ENCODE measurements at regions not wholly inside any gene's neighbourhood (a gene's known extent, or its start where the extent isn't known, plus 50 kb on each side); places are given as distances from the start of the nearest gene placed in this dataset.
A peak's percentile ranks its signal among the peaks of the same experiment; 100 is the strongest.

DNA sequence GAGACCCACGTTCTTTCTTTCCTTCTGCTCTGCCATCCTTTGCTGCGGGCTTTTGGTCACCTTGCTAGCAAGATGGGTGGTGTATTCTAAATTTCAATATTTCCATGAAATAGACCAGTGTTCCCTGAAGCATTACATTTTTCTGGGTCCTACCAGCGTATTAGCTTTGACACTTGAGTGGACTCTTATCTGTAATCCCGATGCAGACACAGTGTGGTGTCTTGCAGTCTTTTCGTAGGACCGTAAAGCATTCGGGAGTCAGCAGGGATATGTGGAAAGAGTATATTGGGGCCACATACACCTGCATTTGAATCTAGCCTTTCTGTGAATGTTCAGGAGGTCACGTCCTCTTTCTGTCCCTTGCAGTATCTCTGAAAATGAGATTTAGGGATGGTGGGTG is 124.7 kb upstream of the CPEB4 start:
- no peaks in the 10 kb centered on the region for H3K36me3 ChIP-seq (ENCODE audit: control insufficient read depth in 4 of 4, insufficient read depth in 4 of 4, low read length in 3 of 4)
- no peaks in the 10 kb centered on the region for H3K9me3 ChIP-seq (ENCODE audit: control extremely low read depth in 1 of 5, control insufficient read depth in 4 of 5, insufficient read depth in 2 of 5, low read depth in 1 of 5, low read length in 4 of 5)
- H3K27ac ChIP-seq (ENCODE audit: insufficient read depth in 1 of 2, low read depth in 1 of 2, low read length in 2 of 2, poor library complexity in 1 of 2, severe bottlenecking in 2 of 2) = no peak overlapping the region
- no peak overlapping the region for H3K4me3 ChIP-seq (ENCODE audit: control insufficient read depth in 1 of 7, extremely low read depth in 1 of 7, insufficient read depth in 4 of 7, low read depth in 2 of 7, low read length in 6 of 7)
- ChIA-PET CTCF (no interaction called here), POLR2A (no interaction called here)
- H3K4me1 ChIP-seq (ENCODE audit: control extremely low read depth in 1 of 4, control insufficient read depth in 4 of 4, insufficient read depth in 4 of 4, low read length in 3 of 4) = peaks cover 3 to 19% (median 9%) of the 10 kb centered on the region in 4 experiments
- no peak for DNase-seq
- 100% methylated on average over 6 of the region's 8 CpGs for WGBS (ENCODE audit: insufficient coverage)
- no peaks in the 10 kb centered on the region for H3K27me3 ChIP-seq (replicated peaks in 2 of 5; ENCODE audit: control insufficient read depth in 4 of 5, insufficient read depth in 5 of 5, low read length in 4 of 5)

DNA sequence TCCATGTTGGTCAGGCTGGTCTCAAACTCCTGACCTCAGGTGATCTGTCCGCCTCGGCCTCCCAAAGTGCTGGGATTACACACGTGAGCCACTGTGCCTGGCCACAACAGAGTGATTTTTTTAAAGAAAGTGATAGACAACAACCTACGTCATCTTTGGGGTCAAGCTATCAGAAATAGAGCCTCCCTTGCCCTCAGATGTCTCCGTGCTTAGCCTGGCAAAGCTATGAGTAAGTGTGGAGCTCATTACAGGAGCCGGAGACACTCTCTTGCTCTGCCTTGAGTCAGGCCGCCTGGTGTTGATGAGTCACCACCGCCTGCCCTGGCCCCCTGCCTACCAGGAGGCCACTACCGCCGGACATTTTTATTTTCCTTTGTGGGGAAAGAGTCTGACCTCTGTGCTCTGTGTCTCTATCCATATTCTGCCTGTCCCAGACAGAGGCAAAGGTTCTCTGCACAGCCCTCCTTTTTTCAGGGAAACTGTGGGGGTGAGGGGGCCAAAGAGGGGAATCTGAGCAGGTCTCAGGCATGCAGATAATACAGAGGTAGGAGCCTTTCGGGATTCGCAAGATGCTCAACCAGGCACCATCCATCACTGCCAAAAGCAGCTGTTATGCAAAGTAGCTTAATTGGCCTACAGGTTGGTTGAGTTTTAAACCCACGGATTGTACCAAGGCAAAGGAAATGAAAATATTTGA is 123.7 kb upstream of the CPEB4 start:
- peaks cover 3 to 19% (median 9%) of the 10 kb centered on the region in 4 experiments for H3K4me1 ChIP-seq (ENCODE audit: control extremely low read depth in 1 of 4, control insufficient read depth in 4 of 4, insufficient read depth in 4 of 4, low read length in 3 of 4)
- no peaks in the 10 kb centered on the region for H3K9me3 ChIP-seq (ENCODE audit: control extremely low read depth in 1 of 5, control insufficient read depth in 4 of 5, insufficient read depth in 2 of 5, low read depth in 1 of 5, low read length in 4 of 5)
- CTCF ChIA-PET = no interaction called here
- H3K27me3 ChIP-seq (replicated peaks in 2 of 5; ENCODE audit: control insufficient read depth in 4 of 5, insufficient read depth in 5 of 5, low read length in 4 of 5) = no peaks in the 10 kb centered on the region
- WGBS (ENCODE audit: insufficient coverage) = 97% methylated on average over 9 of the region's 13 CpGs
- DNase-seq = peak in 2 of 3 donors; percentile 34 to 44
- H3K4me3 ChIP-seq (ENCODE audit: control insufficient read depth in 1 of 7, extremely low read depth in 1 of 7, insufficient read depth in 4 of 7, low read depth in 2 of 7, low read length in 6 of 7) = no peak overlapping the region
- no peak overlapping the region for H3K27ac ChIP-seq (ENCODE audit: insufficient read depth in 1 of 2, low read depth in 1 of 2, low read length in 2 of 2, poor library complexity in 1 of 2, severe bottlenecking in 2 of 2)
- no peaks in the 10 kb centered on the region for H3K36me3 ChIP-seq (ENCODE audit: control insufficient read depth in 4 of 4, insufficient read depth in 4 of 4, low read length in 3 of 4)
- POLR2A ChIA-PET = no interaction called here

DNA sequence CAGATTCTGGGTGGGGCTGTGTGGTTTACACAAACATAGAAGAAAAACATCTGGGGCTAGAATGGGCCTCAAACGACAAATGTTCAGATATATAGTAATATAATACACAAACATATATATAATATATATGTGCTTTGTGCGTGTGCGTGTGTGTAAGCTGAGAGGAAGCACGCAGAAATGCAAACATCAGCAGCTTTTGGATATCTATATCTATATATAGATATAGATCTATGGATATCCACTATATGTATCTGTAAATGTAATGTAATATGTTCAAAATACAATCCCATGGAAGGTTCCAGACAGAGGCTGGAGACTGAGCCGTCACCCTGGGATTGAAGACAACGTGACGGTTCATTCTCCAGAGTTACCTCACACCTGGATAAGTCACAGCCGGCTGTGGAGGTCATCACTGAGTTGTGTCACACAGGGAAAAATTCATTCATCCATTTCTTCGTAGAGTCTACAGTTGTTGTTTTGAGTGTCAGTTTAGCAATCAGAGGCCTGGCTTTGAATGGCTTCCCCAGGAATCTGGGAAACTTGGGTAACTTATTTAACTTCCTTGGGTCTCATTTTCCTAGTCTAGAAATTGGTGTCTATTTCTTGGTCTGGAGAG is 123.0 kb upstream of the CPEB4 start:
- peaks cover 3 to 19% (median 9%) of the 10 kb centered on the region in 4 experiments for H3K4me1 ChIP-seq (ENCODE audit: control extremely low read depth in 1 of 4, control insufficient read depth in 4 of 4, insufficient read depth in 4 of 4, low read length in 3 of 4)
- 97% methylated on average over 5 of the region's 9 CpGs for WGBS (ENCODE audit: insufficient coverage)
- no peak overlapping the region for H3K4me3 ChIP-seq (ENCODE audit: control insufficient read depth in 1 of 7, extremely low read depth in 1 of 7, insufficient read depth in 4 of 7, low read depth in 2 of 7, low read length in 6 of 7)
- no peak overlapping the region for H3K27ac ChIP-seq (ENCODE audit: insufficient read depth in 1 of 2, low read depth in 1 of 2, low read length in 2 of 2, poor library complexity in 1 of 2, severe bottlenecking in 2 of 2)
- H3K9me3 ChIP-seq (ENCODE audit: control extremely low read depth in 1 of 5, control insufficient read depth in 4 of 5, insufficient read depth in 2 of 5, low read depth in 1 of 5, low read length in 4 of 5) = no peaks in the 10 kb centered on the region
- no peaks in the 10 kb centered on the region for H3K36me3 ChIP-seq (ENCODE audit: control insufficient read depth in 4 of 4, insufficient read depth in 4 of 4, low read length in 3 of 4)
- POLR2A ChIA-PET = no interaction called here
- DNase-seq = no peak
- CTCF ChIA-PET = no interaction called here
- no peaks in the 10 kb centered on the region for H3K27me3 ChIP-seq (replicated peaks in 2 of 5; ENCODE audit: control insufficient read depth in 4 of 5, insufficient read depth in 5 of 5, low read length in 4 of 5)

DNA sequence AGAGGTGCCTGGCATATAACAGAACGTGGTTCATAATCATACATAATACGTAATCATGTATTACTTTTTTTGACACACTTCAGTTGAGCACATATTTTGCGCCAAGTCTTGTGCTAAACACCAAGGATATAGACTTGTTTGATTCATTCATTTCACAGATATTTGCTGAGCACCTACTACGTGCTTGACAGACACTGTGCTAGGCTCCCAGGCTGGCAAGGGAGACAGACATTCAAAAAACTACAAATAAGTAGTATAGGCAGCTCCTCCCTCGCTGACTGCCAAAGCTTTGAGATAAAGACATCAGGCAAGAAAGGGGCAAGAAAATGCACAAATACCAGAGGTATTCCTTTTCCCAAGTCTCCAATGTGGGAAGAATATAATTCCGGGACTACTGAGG is 122.5 kb upstream of the CPEB4 start:
- Histone ChIP-seq H3K4me3 (ENCODE audit: control insufficient read depth in 1 of 7, extremely low read depth in 1 of 7, insufficient read depth in 4 of 7, low read depth in 2 of 7, low read length in 6 of 7) (no peak overlapping the region), H3K4me1 (ENCODE audit: control extremely low read depth in 1 of 4, control insufficient read depth in 4 of 4, insufficient read depth in 4 of 4, low read length in 3 of 4) (peaks cover 3 to 19% (median 9%) of the 10 kb centered on the region in 4 experiments), H3K27ac (ENCODE audit: insufficient read depth in 1 of 2, low read depth in 1 of 2, low read length in 2 of 2, poor library complexity in 1 of 2, severe bottlenecking in 2 of 2) (no peak overlapping the region), H3K27me3 (replicated peaks in 2 of 5; ENCODE audit: control insufficient read depth in 4 of 5, insufficient read depth in 5 of 5, low read length in 4 of 5) (no peaks in the 10 kb centered on the region), H3K36me3 (ENCODE audit: control insufficient read depth in 4 of 4, insufficient read depth in 4 of 4, low read length in 3 of 4) (no peaks in the 10 kb centered on the region), H3K9me3 (ENCODE audit: control extremely low read depth in 1 of 5, control insufficient read depth in 4 of 5, insufficient read depth in 2 of 5, low read depth in 1 of 5, low read length in 4 of 5) (no peaks in the 10 kb centered on the region)
- DNase-seq = no peak
- ChIA-PET CTCF (no interaction called here), POLR2A (no interaction called here)
- WGBS (ENCODE audit: insufficient coverage) = 100% methylated on average over 4 of the region's 6 CpGs

DNA sequence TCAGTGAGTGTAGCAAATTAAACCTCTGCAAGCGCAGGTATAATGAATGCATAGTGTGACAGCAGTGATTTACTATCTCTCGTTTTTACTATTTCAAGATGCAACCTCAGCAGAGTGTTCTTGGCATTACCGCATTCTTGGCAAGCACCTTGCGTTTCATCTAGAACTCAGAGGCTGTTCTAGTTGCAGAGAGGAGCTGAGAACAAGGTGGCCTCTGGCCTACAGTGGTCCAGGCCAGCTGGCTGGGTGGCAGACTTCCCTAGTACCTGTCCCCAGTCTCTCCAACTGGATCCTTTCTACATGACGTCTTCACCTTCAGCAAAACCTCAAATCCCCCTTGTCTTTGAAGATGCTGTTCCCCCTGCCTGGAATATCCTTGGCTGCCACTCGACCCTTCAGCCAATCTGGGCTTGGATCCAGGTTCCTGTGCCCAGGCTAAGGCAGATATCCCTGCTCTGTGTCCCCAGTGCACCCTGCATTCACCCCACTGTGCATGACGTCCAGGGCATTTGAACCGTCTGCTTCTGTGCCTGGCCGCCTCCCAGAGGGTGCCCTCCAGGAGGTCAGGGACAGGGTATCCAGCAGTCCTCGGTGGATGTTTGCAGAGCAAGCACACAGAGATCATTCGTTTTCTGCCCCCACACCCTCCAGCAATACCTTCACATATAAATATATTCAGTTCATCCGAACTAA is 120.4 kb upstream of the CPEB4 start:
- Histone ChIP-seq H3K27me3 (replicated peaks in 2 of 5; ENCODE audit: control insufficient read depth in 4 of 5, insufficient read depth in 5 of 5, low read length in 4 of 5) (no peaks in the 10 kb centered on the region), H3K9me3 (ENCODE audit: control extremely low read depth in 1 of 5, control insufficient read depth in 4 of 5, insufficient read depth in 2 of 5, low read depth in 1 of 5, low read length in 4 of 5) (no peaks in the 10 kb centered on the region), H3K4me3 (ENCODE audit: control insufficient read depth in 1 of 7, extremely low read depth in 1 of 7, insufficient read depth in 4 of 7, low read depth in 2 of 7, low read length in 6 of 7) (no peak overlapping the region), H3K4me1 (ENCODE audit: control extremely low read depth in 1 of 4, control insufficient read depth in 4 of 4, insufficient read depth in 4 of 4, low read length in 3 of 4) (peaks cover 0 to 7% (median 1%) of the 10 kb centered on the region in 4 experiments), H3K36me3 (ENCODE audit: control insufficient read depth in 4 of 4, insufficient read depth in 4 of 4, low read length in 3 of 4) (no peaks in the 10 kb centered on the region), H3K27ac (ENCODE audit: insufficient read depth in 1 of 2, low read depth in 1 of 2, low read length in 2 of 2, poor library complexity in 1 of 2, severe bottlenecking in 2 of 2) (no peak overlapping the region)
- DNase-seq = no peak
- CTCF ChIA-PET = interaction anchor here (1.0 kb wide), 1 partner anchor 141 kb away, joined by 3 read pairs; no protein-coding TSS in a partner anchor
- POLR2A ChIA-PET = no interaction called here
- WGBS (ENCODE audit: insufficient coverage) = 95% methylated on average over 9 of the region's 12 CpGs

DNA sequence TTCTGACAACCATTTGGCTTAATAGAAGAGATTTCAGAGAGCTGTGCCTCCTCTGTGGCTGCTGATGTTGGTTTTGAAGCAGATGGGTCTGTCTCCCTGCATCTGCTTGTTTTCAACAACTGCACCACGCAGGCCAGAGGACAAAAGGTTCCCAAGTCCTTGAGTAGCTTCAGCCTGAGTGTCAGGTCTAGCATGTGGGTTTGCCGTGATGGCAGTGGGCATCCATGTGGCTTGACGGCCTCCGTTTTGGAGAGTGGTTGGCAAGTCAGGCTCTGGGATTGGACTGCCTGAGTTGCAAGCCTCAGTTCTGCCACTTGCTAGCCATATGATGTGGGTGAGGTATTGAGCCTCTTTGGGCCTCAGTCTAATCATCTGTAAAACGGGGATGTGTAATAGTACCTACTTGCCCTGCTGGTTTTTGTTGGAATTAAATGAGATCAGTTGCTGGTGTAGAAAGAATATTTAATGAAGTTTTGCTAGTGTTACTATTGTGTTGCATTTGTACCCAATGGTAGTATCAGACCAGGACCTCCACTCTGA is 119.8 kb upstream of the CPEB4 start:
- H3K27ac ChIP-seq (ENCODE audit: insufficient read depth in 1 of 2, low read depth in 1 of 2, low read length in 2 of 2, poor library complexity in 1 of 2, severe bottlenecking in 2 of 2) = no peak overlapping the region
- no peak for DNase-seq
- 100% methylated on average over 5 of the region's 5 CpGs for WGBS (ENCODE audit: insufficient coverage)
- H3K4me3 ChIP-seq (ENCODE audit: control insufficient read depth in 1 of 7, extremely low read depth in 1 of 7, insufficient read depth in 4 of 7, low read depth in 2 of 7, low read length in 6 of 7) = no peak overlapping the region
- H3K36me3 ChIP-seq (ENCODE audit: control insufficient read depth in 4 of 4, insufficient read depth in 4 of 4, low read length in 3 of 4) = no peaks in the 10 kb centered on the region
- H3K4me1 ChIP-seq (ENCODE audit: control extremely low read depth in 1 of 4, control insufficient read depth in 4 of 4, insufficient read depth in 4 of 4, low read length in 3 of 4) = peaks cover 0 to 7% (median 1%) of the 10 kb centered on the region in 4 experiments
- no peaks in the 10 kb centered on the region for H3K27me3 ChIP-seq (replicated peaks in 2 of 5; ENCODE audit: control insufficient read depth in 4 of 5, insufficient read depth in 5 of 5, low read length in 4 of 5)
- POLR2A ChIA-PET = no interaction called here
- CTCF ChIA-PET = interaction anchor here (1.0 kb wide), 1 partner anchor 140 kb away, joined by 3 read pairs; no protein-coding TSS in a partner anchor
- H3K9me3 ChIP-seq (ENCODE audit: control extremely low read depth in 1 of 5, control insufficient read depth in 4 of 5, insufficient read depth in 2 of 5, low read depth in 1 of 5, low read length in 4 of 5) = no peaks in the 10 kb centered on the region

DNA sequence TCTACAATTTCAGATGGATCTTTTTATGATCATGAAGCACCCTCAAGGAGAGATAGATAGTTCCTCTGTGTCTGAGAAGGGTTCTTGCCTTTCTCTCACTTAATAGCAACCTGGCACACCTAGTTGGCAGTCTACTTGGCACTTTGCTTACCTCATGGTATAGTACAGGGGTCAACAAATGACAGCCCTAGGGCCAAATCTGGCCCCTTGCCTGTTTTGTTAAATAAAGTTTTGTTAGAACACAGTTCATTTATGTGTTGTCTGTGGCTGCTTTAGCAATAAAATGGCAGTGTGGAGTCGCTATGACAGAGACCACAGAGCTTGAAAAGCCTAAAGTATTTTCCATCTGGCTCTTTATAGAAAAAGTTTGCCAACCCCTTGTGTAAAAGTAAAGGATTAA is 119.3 kb upstream of the CPEB4 start:
- Histone ChIP-seq H3K4me1 (ENCODE audit: control extremely low read depth in 1 of 4, control insufficient read depth in 4 of 4, insufficient read depth in 4 of 4, low read length in 3 of 4) (peaks cover 0 to 7% (median 1%) of the 10 kb centered on the region in 4 experiments), H3K4me3 (ENCODE audit: control insufficient read depth in 1 of 7, extremely low read depth in 1 of 7, insufficient read depth in 4 of 7, low read depth in 2 of 7, low read length in 6 of 7) (no peak overlapping the region), H3K36me3 (ENCODE audit: control insufficient read depth in 4 of 4, insufficient read depth in 4 of 4, low read length in 3 of 4) (no peaks in the 10 kb centered on the region), H3K9me3 (ENCODE audit: control extremely low read depth in 1 of 5, control insufficient read depth in 4 of 5, insufficient read depth in 2 of 5, low read depth in 1 of 5, low read length in 4 of 5) (no peaks in the 10 kb centered on the region), H3K27me3 (replicated peaks in 2 of 5; ENCODE audit: control insufficient read depth in 4 of 5, insufficient read depth in 5 of 5, low read length in 4 of 5) (no peaks in the 10 kb centered on the region), H3K27ac (ENCODE audit: insufficient read depth in 1 of 2, low read depth in 1 of 2, low read length in 2 of 2, poor library complexity in 1 of 2, severe bottlenecking in 2 of 2) (no peak overlapping the region)
- ChIA-PET CTCF (interaction anchor here (1.0 kb wide), 1 partner anchor 140 kb away, joined by 3 read pairs; no protein-coding TSS in a partner anchor), POLR2A (no interaction called here)
- WGBS (ENCODE audit: insufficient coverage) = 100% methylated on average over 1 of the region's 1 CpG
- DNase-seq = no peak

Data from common myeloid progenitor, CD34-positive (primary cell).